ENCODE measurements at regions not wholly inside any gene's neighbourhood (a gene's known extent, or its start where the extent isn't known, plus 50 kb on each side); places are given as distances from the start of the nearest gene placed in this dataset.

GRCh38 chr15:29880886-29881285 is 58.6 kb upstream of the TJP1 start:
- H3K27me3 Mint-ChIP-seq (ENCODE audit: low read depth) = no peaks in the 10 kb centered on the region
- H3K4me3 Mint-ChIP-seq = no peak overlapping the region
- no peak for TF ChIP-seq CTCF (conservative IDR thresholded peaks at IDR 0.05)
- no peak overlapping the region for H3K27ac Mint-ChIP-seq (ENCODE audit: unreplicated experiment)
- no peaks in the 10 kb centered on the region for H3K9me3 Mint-ChIP-seq
- no peaks in the 10 kb centered on the region for H3K36me3 Mint-ChIP-seq (ENCODE audit: low read depth)
- peaks cover 40% of the 10 kb centered on the region for H3K4me1 Mint-ChIP-seq
- DNase-seq (ENCODE audit: low read depth, low spot score) = no peak

- no peaks in the 10 kb centered on the region for H3K36me3 Mint-ChIP-seq (ENCODE audit: low read depth)
- no peak for TF ChIP-seq CTCF (conservative IDR thresholded peaks at IDR 0.05)
- no peak overlapping the region for H3K27ac Mint-ChIP-seq (ENCODE audit: unreplicated experiment)
- H3K9me3 Mint-ChIP-seq = no peaks in the 10 kb centered on the region
- H3K4me3 Mint-ChIP-seq = no peak overlapping the region
- peaks cover 36% of the 10 kb centered on the region for H3K4me1 Mint-ChIP-seq
- no peaks in the 10 kb centered on the region for H3K27me3 Mint-ChIP-seq (ENCODE audit: low read depth)
- DNase-seq (ENCODE audit: low read depth, low spot score) = no peak
These were observed 58.1 kb upstream of the TJP1 start for GRCh38 chr15:29880341-29880740.

- Mint-ChIP-seq H3K9me3 (no peaks in the 10 kb centered on the region), H3K4me1 (peaks cover 45% of the 10 kb centered on the region), H3K27ac (ENCODE audit: unreplicated experiment) (no peak overlapping the region), H3K36me3 (ENCODE audit: low read depth) (no peaks in the 10 kb centered on the region), H3K4me3 (no peak overlapping the region), H3K27me3 (ENCODE audit: low read depth) (no peaks in the 10 kb centered on the region)
- TF ChIP-seq CTCF (conservative IDR thresholded peaks at IDR 0.05) = no peak
- DNase-seq (ENCODE audit: low read depth, low spot score) = no peak
These were observed 52.7 kb upstream of the TJP1 start for GRCh38 chr15:29874977-29875376.

GRCh38 chr15:29873947-29874411 is 51.7 kb upstream of the TJP1 start:
- no peak for TF ChIP-seq CTCF (conservative IDR thresholded peaks at IDR 0.05)
- H3K4me3 Mint-ChIP-seq = no peak overlapping the region
- H3K4me1 Mint-ChIP-seq = peaks cover 49% of the 10 kb centered on the region
- no peaks in the 10 kb centered on the region for H3K9me3 Mint-ChIP-seq
- no peak for DNase-seq (ENCODE audit: low read depth, low spot score)
- H3K27me3 Mint-ChIP-seq (ENCODE audit: low read depth) = no peaks in the 10 kb centered on the region
- H3K36me3 Mint-ChIP-seq (ENCODE audit: low read depth) = no peaks in the 10 kb centered on the region
- H3K27ac Mint-ChIP-seq (ENCODE audit: unreplicated experiment) = no peak overlapping the region

GRCh38 chr15:29873264-29873663 is 51.0 kb upstream of the TJP1 start:
- Mint-ChIP-seq H3K36me3 (ENCODE audit: low read depth) (no peaks in the 10 kb centered on the region), H3K27me3 (ENCODE audit: low read depth) (no peaks in the 10 kb centered on the region), H3K9me3 (no peaks in the 10 kb centered on the region), H3K4me1 (peaks cover 46% of the 10 kb centered on the region), H3K27ac (ENCODE audit: unreplicated experiment) (no peak overlapping the region), H3K4me3 (no peak overlapping the region)
- no peak for DNase-seq (ENCODE audit: low read depth, low spot score)
- no peak for TF ChIP-seq CTCF (conservative IDR thresholded peaks at IDR 0.05)

GRCh38 chr15:29872716-29873115 is 50.4 kb upstream of the TJP1 start:
- Mint-ChIP-seq H3K27me3 (ENCODE audit: low read depth) (no peaks in the 10 kb centered on the region), H3K36me3 (ENCODE audit: low read depth) (no peaks in the 10 kb centered on the region), H3K4me1 (peaks cover 46% of the 10 kb centered on the region)

More at GRCh38 chr15:29872716-29873115, 50.4 kb upstream of the TJP1 start:
- DNase-seq (ENCODE audit: low read depth, low spot score) = no peak
- Mint-ChIP-seq H3K9me3 (no peaks in the 10 kb centered on the region), H3K4me3 (no peak overlapping the region), H3K27ac (ENCODE audit: unreplicated experiment) (peak overlapping the region; percentile 10)
- TF ChIP-seq CTCF (conservative IDR thresholded peaks at IDR 0.05) = no peak

Data from neural crest cell (in vitro differentiated cells).